A549 (cell line): ENCODE measurements at regions not wholly inside any gene's neighbourhood (a gene's known extent, or its start where the extent isn't known, plus 50 kb on each side); places are given as distances from the start of the nearest gene placed in this dataset.

ENCODE experiments used
- BHLHE40 ChIP-seq: IDR thresholded peaks from 2 replicates; pipeline ENCODE4 v1.6.1; 2012; ENCODE audit warnings: low read depth, low read length, inconsistent platforms
- CHD2 ChIP-seq: fragments of 150-350 bp; IDR thresholded peaks from 2 replicates; pipeline ENCODE4 v1.6.1; 2014; ENCODE audit warnings: low read length; ENCODE audit not compliant: partially characterized antibody
- CTCF ChIP-seq: fragments of >200 bp; sonication (Bioruptor Twin); formaldehyde crosslinking; IDR thresholded peaks from 3 replicates; pipeline ENCODE4 v1.5.1; 2016
- E2F6 ChIP-seq: IDR thresholded peaks from 2 replicates; pipeline ENCODE4 v1.6.1; 2012; ENCODE audit warnings: low read depth, borderline replicate concordance
- EP300 ChIP-seq, 2 experiments: fragments of >200 bp; sonication (Bioruptor Twin); formaldehyde crosslinking; IDR thresholded peaks; 2 replicates in 1 of 2; 3 replicates in 1 of 2; pipeline ENCODE4 v1.6.1; 2016 to 2017
- ESRRA ChIP-seq: fragments of 150-350 bp; IDR thresholded peaks from 2 replicates; pipeline ENCODE4 v1.6.1; 2014; ENCODE audit warnings: mild to moderate bottlenecking, low read length, borderline replicate concordance
- FOSL2 ChIP-seq, 2 experiments: fragments of 450-650 bp in 1 of 2; fragments of >200 bp in 1 of 2; sonication (Bioruptor Twin) in 1 of 2; formaldehyde crosslinking; IDR thresholded peaks; 2 replicates each; pipeline versions ENCODE4 v1.5.0 to v1.6.1; 2016 to 2020; ENCODE audit warnings: mild to moderate bottlenecking in 1 of 2, moderate library complexity in 1 of 2
- MYC ChIP-seq: IDR thresholded peaks from 2 replicates; pipeline ENCODE4 v1.6.1; 2012; ENCODE audit warnings: mild to moderate bottlenecking, inconsistent platforms, low read length, improper control_type of control experiment, borderline replicate concordance
- POLR2A ChIP-seq: IDR thresholded peaks from 2 replicates; pipeline ENCODE4 v1.6.1; 2012; ENCODE audit warnings: mild to moderate bottlenecking, low read length
- RCOR1 ChIP-seq: fragments of 150-350 bp; IDR thresholded peaks from 2 replicates; pipeline ENCODE4 v1.6.1; 2014; ENCODE audit warnings: antibody characterized with exemption, low read length, low read depth
- RNF2 ChIP-seq: fragments of 200-600 bp; sonication (generic); IDR thresholded peaks from 2 replicates; pipeline ENCODE4 v1.6.1; 2016; ENCODE audit warnings: low read depth, mild to moderate bottlenecking, antibody characterized with exemption, moderate library complexity, borderline replicate concordance

DNA sequence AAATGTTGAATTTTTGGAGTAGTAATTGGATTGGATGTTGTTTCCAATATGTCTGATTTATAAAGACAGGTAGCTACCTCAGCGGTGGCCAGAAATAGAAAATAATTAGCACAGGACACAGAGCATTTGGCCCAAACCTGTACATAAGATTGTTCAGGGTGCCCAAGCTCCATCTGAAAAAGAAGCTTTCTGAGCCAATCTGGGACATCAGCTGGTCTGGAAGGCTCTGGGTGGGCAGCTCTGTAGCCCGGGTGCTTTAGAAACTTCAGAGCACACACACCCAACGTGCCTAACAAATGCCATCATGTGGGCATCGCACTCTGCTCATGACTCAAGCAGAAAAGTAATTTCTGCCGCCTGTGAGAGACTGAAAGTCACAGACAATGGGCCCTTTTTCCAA, 460.7 kb downstream of the ICE1 start:
- TF ChIP-seq CTCF (no peak), ESRRA (no peak), FOSL2 (IDR thresholded peaks at IDR 0.05) (no peak), FOSL2 (CRISPR knock-in tag; IDR thresholded peaks at IDR 0.05) (no peak), MYC (no peak), EP300 (IDR thresholded peaks at IDR 0.05) (no peak), POLR2A (no peak), RNF2 (no peak), RCOR1 (no peak), CHD2 (no peak), BHLHE40 (no peak), E2F6 (no peak)
